Fibroblast of pulmonary artery (primary cell): ENCODE measurements at regions not wholly inside any gene's neighbourhood (a gene's known extent, or its start where the extent isn't known, plus 50 kb on each side); places are given as distances from the start of the nearest gene placed in this dataset.

Experiments
- DNase-seq: peaks from one replicate; pipeline ENCODE4 v3.0.0-alpha.2; 2010; ENCODE audit warnings: low read depth
- H3K4me3 ChIP-seq: replicated peaks from 2 replicates; pipeline ENCODE4 v1.5.1; 2011; ENCODE audit warnings: low read depth, mild to moderate bottlenecking, control low read depth, low read length, moderate library complexity
- CTCF ChIP-seq: IDR thresholded peaks from 2 replicates; pipeline ENCODE4 v1.5.1; 2011; ENCODE audit warnings: mild to moderate bottlenecking, control low read depth, low read length, inconsistent platforms; ENCODE audit errors: missing control alignments

DNA sequence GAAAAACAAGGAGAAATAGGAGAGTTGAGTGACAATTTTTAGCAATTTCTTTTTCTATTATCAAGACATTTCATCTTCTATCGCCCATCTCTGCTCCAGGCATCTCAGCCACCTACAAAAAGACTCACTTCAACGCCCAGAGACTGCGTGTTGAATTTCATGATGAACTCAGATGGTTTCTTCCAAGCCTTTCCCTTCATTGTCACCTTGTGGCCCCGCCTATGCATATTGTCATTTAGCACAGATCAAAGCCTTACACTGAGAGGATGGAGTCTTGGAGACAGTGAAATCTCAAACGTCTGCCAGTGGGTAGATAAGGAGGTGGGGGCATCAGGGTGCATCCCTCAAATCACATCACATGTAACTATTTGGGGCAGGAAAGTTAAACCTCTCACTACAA, 319.4 kb downstream of the SIPA1L2 start:
- DNase-seq, result no peak
- H3K4me3 ChIP-seq, result no peak overlapping the region
- no peak for TF ChIP-seq CTCF

DNA sequence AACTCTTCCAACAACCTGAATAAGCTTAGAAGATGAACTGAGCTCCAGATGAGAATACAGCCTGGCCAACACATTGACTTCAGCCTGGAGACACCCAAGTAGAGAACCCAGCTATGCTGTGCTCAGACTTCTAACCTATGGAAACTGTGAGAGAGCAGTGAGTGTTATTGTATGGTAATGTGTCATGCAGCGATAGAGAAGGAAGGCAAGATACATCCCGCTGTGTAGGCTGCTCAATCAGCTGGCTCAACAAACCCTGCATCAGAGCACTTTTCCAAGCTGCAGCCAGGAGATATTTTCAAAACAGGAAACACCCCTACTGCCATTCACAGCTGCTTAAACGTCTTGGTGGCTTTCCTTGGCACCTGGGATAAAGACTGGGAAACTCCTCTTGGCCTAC, 321.3 kb downstream of the SIPA1L2 start:
- no peak for DNase-seq
- no peak overlapping the region for H3K4me3 ChIP-seq
- TF ChIP-seq CTCF, result no peak

DNA sequence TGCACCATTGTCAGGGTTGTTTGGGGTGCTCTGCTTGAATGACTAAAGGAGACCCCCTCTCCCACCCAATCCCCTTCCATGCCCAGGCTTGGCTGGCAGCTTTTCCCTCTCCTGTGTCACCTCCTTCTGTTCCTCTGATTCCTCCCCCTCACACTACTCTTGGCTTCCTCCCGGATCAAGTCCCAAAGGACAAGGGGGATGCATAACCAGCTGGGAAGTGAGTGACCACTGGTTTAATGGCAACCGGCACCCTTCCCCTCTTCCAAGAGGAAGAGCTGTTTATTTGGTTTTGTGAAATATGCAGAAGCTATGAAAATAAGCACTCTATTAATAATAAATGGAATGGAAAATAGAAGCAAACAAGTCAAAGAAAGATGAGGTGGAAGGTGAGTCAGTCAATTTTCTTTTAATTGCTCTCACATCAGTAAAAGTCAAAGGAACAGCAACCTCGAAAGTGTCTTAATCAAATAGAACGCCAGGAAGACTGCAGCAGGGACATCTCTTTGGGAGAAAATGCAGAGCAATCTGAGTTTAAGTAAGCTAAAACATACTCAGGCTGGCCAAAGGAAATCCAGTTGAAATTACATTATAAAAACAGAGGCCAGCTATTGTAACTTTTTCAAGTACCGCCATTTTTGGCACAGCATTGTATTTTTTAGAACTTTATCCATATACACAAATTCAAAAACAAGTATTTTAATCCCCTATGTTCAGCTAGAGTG, 322.5 kb downstream of the SIPA1L2 start:
- H3K4me3 ChIP-seq, result no peak overlapping the region
- no peak for DNase-seq
- TF ChIP-seq CTCF, result no peak

DNA sequence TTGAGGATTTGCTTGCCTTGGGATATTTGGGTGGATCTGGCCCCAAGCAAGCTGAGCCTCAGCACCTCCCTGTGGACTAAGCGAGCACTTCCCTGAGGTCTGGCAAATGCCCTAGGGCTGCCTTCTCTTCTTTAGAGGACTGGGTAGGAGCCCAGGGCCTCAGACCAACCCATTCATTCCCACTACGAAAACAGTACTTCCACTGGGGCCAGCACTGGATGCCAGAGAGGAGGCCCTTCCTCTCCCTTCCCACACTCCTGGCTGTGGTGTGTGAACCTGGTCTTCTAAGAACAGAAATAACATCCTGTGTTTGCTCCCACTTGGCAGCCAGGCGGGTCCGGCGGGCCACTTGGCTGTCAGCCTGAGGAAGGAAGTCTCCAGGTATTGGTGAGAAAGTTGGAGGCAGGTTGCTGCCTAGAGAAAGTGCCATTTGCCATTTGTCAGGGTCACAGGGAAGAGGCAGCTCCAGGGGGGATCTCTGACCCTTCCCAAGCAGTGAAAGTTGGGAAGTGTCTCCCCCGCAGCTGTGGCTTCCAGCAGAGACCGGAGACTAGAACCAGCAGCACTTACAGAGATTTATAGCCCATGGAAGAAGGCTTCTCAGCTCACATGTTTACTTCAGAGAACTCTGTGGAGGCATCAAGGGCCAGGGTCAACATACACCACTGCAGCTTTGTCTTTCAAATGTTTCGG, 323.5 kb downstream of the SIPA1L2 start:
- TF ChIP-seq CTCF, result no peak
- H3K4me3 ChIP-seq, result no peak overlapping the region
- DNase-seq, result peak; percentile 24

DNA sequence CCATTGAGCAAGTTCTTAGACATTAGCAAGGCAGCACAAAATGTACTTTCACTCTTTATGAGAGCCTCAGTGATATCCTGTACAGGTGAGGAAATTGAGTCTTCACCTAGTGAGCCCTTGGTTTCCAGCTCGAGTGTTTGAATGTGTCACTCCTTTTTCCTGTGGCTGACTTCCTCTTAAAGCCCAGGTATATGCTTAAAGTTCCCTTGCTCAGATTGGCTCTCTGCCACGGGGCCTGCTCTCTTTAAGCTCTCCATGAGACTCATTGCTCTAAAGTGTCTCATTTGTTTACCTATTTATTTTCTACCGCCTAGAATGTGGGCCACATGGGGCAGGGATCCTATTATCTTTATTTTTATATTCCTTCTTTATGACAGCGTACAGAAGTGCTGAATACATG, 324.9 kb downstream of the SIPA1L2 start:
- H3K4me3 ChIP-seq, result no peak overlapping the region
- no peak for DNase-seq
- TF ChIP-seq CTCF, result no peak

GRCh38 chr1:232303222-232303620, 326.7 kb downstream of the SIPA1L2 start:
- no peak overlapping the region for H3K4me3 ChIP-seq
- TF ChIP-seq CTCF, result no peak

More at GRCh38 chr1:232303222-232303620, 326.7 kb downstream of the SIPA1L2 start:
- no peak for DNase-seq
